ENCODE measurements at regions not wholly inside any gene's neighbourhood (a gene's known extent, or its start where the extent isn't known, plus 50 kb on each side); places are given as distances from the start of the nearest gene placed in this dataset.

GRCh38 chr1:37133276-37134145 lies 99.2 kb upstream of the GRIK3 start:
- TF ChIP-seq CTCF (IDR thresholded peaks at IDR 0.05), result no peak
- TF ChIP-seq EZH2 (IDR thresholded peaks at IDR 0.05; ENCODE audit: borderline replicate concordance, insufficient read depth, low read depth, low read length, poor library complexity, severe bottlenecking), result no peak
